ENCODE measurements at regions not wholly inside any gene's neighbourhood (a gene's known extent, or its start where the extent isn't known, plus 50 kb on each side); places are given as distances from the start of the nearest gene placed in this dataset.

GRCh38 chr6:128759447-128759846 lies 123.5 kb upstream of the LAMA2 start:
- Histone ChIP-seq H3K27me3 (no peaks in the 10 kb centered on the region), H3K36me3 (no peaks in the 10 kb centered on the region), H3K27ac (no peak overlapping the region), H3K4me3 (no peak overlapping the region), H3K9me3 (no peaks in the 10 kb centered on the region), H3K4me1 (no peaks in the 10 kb centered on the region)
- no peak for DNase-seq (ENCODE audit: extremely low spot score in 2 of 2)
- intact Hi-C loops (cut with DNase I), result no loop called here
- TF ChIP-seq POLR2AphosphoS5 (IDR thresholded peaks at IDR 0.05; ENCODE audit: insufficient read depth in 1 of 2, low read depth in 1 of 2), result no peak

GRCh38 chr6:128757961-128758360 lies 125.0 kb upstream of the LAMA2 start:
- no peak overlapping the region for H3K27ac ChIP-seq
- H3K9me3 ChIP-seq, result no peaks in the 10 kb centered on the region
- no peaks in the 10 kb centered on the region for H3K27me3 ChIP-seq
- H3K4me1 ChIP-seq, result no peaks in the 10 kb centered on the region
- DNase-seq (ENCODE audit: extremely low spot score in 2 of 2), result no peak
- H3K36me3 ChIP-seq, result no peaks in the 10 kb centered on the region
- no peak for TF ChIP-seq POLR2AphosphoS5 (IDR thresholded peaks at IDR 0.05; ENCODE audit: insufficient read depth in 1 of 2, low read depth in 1 of 2)
- no peak for TF ChIP-seq POLR2A (IDR thresholded peaks at IDR 0.05)
- no peak for TF ChIP-seq CTCF (IDR thresholded peaks at IDR 0.05)
- intact Hi-C loops (cut with DNase I), result no loop called here
- H3K4me3 ChIP-seq, result no peak overlapping the region

- no peaks in the 10 kb centered on the region for H3K36me3 ChIP-seq
- H3K9me3 ChIP-seq, result no peaks in the 10 kb centered on the region
- H3K27ac ChIP-seq, result no peak overlapping the region
- DNase-seq (ENCODE audit: extremely low spot score in 2 of 2), result no peak
- TF ChIP-seq POLR2AphosphoS5 (IDR thresholded peaks at IDR 0.05; ENCODE audit: insufficient read depth in 1 of 2, low read depth in 1 of 2) (no peak), CTCF (IDR thresholded peaks at IDR 0.05) (no peak), POLR2A (IDR thresholded peaks at IDR 0.05) (no peak)
- no peak overlapping the region for H3K4me3 ChIP-seq
- intact Hi-C loops (cut with DNase I), result no loop called here
- H3K4me1 ChIP-seq, result no peaks in the 10 kb centered on the region
- H3K27me3 ChIP-seq, result no peaks in the 10 kb centered on the region
Measured at GRCh38 chr6:128754658-128755256, 128.2 kb upstream of the LAMA2 start.

GRCh38 chr6:128743974-128744765 lies 138.8 kb upstream of the LAMA2 start:
- intact Hi-C loops (cut with DNase I), result loop anchor here (2.0 kb wide), 1 partner anchor 63 kb away; no protein-coding TSS in a partner anchor
- Histone ChIP-seq H3K4me1 (no peaks in the 10 kb centered on the region), H3K4me3 (no peak overlapping the region), H3K36me3 (no peaks in the 10 kb centered on the region), H3K27me3 (no peaks in the 10 kb centered on the region), H3K27ac (no peak overlapping the region), H3K9me3 (no peaks in the 10 kb centered on the region)
- TF ChIP-seq CTCF (IDR thresholded peaks at IDR 0.05) (no peak), POLR2A (IDR thresholded peaks at IDR 0.05) (no peak), POLR2AphosphoS5 (IDR thresholded peaks at IDR 0.05; ENCODE audit: insufficient read depth in 1 of 2, low read depth in 1 of 2) (no peak)
- DNase-seq (ENCODE audit: extremely low spot score in 2 of 2), result no peak

- TF ChIP-seq CTCF (IDR thresholded peaks at IDR 0.05), result no peak
- TF ChIP-seq POLR2A (IDR thresholded peaks at IDR 0.05), result no peak
- TF ChIP-seq POLR2AphosphoS5 (IDR thresholded peaks at IDR 0.05; ENCODE audit: insufficient read depth in 1 of 2, low read depth in 1 of 2), result no peak
- no peaks in the 10 kb centered on the region for H3K9me3 ChIP-seq
- no peaks in the 10 kb centered on the region for H3K27me3 ChIP-seq
- H3K4me3 ChIP-seq, result no peak overlapping the region
- H3K27ac ChIP-seq, result no peak overlapping the region
- H3K4me1 ChIP-seq, result no peaks in the 10 kb centered on the region
- H3K36me3 ChIP-seq, result no peaks in the 10 kb centered on the region
- intact Hi-C loops (cut with DNase I), result no loop called here
- DNase-seq (ENCODE audit: extremely low spot score in 2 of 2), result no peak
Measured at GRCh38 chr6:128742900-128743299, 140.0 kb upstream of the LAMA2 start.

Data from vagina (tissue), 2 donors.